ENCODE measurements at regions not wholly inside any gene's neighbourhood (a gene's known extent, or its start where the extent isn't known, plus 50 kb on each side); places are given as distances from the start of the nearest gene placed in this dataset.

DNA sequence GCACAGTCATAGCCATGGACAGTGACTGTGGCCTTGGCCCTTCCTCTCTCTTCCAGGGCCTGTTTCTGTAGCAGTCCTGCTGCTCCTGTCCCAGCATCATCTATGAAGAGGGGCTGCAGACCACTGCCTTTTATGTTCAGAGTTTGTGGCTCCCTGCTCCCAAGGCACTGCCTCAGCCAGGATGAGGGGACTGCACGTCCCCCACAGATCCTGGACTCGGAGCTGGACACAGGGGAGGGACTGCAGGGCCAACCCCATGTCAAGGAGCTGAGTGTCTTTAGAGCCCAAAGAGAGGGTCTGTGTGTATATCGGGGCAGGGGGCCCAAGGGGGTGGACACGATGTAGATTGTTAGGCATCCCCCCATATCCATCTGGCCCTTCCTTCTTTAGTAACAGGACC lies 60.6 kb upstream of the DIO3 start:
- Histone ChIP-seq H3K4me3 (ENCODE audit: low read depth, low read length) (no peak overlapping the region), H3K36me3 (ENCODE audit: control insufficient read depth, insufficient read depth, low read length) (no peaks in the 10 kb centered on the region), H3K27me3 (ENCODE audit: control insufficient read depth, insufficient read depth, low read length) (peaks cover 19% of the 10 kb centered on the region)
- no peak for DNase-seq (ENCODE audit: low read depth)
- TF ChIP-seq, protein P1, sequence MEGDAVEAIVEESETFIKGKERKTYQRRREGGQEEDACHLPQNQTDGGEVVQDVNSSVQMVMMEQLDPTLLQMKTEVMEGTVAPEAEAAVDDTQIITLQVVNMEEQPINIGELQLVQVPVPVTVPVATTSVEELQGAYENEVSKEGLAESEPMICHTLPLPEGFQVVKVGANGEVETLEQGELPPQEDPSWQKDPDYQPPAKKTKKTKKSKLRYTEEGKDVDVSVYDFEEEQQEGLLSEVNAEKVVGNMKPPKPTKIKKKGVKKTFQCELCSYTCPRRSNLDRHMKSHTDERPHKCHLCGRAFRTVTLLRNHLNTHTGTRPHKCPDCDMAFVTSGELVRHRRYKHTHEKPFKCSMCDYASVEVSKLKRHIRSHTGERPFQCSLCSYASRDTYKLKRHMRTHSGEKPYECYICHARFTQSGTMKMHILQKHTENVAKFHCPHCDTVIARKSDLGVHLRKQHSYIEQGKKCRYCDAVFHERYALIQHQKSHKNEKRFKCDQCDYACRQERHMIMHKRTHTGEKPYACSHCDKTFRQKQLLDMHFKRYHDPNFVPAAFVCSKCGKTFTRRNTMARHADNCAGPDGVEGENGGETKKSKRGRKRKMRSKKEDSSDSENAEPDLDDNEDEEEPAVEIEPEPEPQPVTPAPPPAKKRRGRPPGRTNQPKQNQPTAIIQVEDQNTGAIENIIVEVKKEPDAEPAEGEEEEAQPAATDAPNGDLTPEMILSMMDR (IDR thresholded peaks at IDR 0.05; ENCODE audit: insufficient read depth, low read length, poor library complexity, severe bottlenecking), result no peak

DNA sequence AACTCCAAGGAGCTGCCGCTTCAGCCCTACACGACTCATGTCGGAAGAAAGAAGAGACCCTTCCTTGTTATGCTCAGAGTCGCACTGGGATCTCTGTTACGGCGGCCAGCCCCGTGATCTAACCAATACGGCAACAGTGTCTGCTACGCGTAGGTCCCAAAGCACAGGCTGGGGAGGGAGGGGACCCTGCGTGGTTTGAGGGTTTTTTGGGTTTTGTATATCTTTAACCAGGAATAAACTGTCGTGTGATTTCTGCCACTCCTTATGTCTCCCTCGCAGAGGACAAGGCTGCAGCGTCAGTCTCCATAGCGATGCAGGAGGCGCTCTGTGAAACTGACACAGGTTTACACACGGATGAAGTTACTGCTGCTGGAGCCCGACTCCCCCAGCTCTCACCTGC lies 60.0 kb upstream of the DIO3 start:
- no peak for DNase-seq (ENCODE audit: low read depth)
- TF ChIP-seq, protein P1 (IDR thresholded peaks at IDR 0.05; ENCODE audit: insufficient read depth, low read length, poor library complexity, severe bottlenecking), result no peak
- no peak overlapping the region for H3K4me3 ChIP-seq (ENCODE audit: low read depth, low read length)
- peaks cover 17% of the 10 kb centered on the region for H3K27me3 ChIP-seq (ENCODE audit: control insufficient read depth, insufficient read depth, low read length)
- no peaks in the 10 kb centered on the region for H3K36me3 ChIP-seq (ENCODE audit: control insufficient read depth, insufficient read depth, low read length)

DNA sequence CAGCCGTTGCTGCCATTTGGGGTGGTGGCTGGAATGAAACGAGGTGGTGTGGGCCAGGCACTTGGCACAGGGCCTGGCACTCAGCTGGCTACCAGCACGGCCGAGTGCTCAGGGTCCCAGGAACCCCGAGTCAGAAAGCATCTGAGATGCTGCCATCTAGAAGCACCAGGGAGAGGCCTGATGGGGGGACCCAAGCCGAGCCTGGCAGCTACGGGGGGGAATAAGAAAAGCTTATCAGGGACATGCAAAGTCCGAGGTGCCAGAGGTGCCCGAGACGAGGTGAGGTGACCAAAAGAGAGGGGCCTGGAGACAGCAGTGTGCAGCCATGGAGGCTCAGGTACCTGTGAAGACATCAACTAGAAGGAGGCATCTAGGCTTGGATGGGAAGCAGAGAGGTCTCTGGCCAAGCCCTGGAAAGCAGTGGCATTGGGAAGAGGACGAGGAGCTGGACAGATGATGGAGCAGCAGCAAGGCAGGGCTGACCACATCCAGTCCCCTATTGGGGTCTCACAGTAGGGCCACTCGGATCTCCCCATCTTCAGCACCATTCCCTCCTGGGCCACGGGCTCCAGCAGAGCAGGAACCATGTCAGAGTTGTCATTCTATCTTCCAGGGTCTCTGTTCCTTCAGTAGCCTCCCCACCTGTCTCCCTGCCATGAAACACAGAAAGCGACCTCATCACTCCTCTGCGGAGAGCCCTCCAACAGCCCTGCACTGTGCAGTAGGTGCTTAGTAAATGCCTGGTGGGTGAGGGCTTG lies 59.3 kb upstream of the DIO3 start:
- peaks cover 15% of the 10 kb centered on the region for H3K27me3 ChIP-seq (ENCODE audit: control insufficient read depth, insufficient read depth, low read length)
- no peaks in the 10 kb centered on the region for H3K36me3 ChIP-seq (ENCODE audit: control insufficient read depth, insufficient read depth, low read length)
- TF ChIP-seq, protein P1 (IDR thresholded peaks at IDR 0.05; ENCODE audit: insufficient read depth, low read length, poor library complexity, severe bottlenecking), result no peak
- no peak overlapping the region for H3K4me3 ChIP-seq (ENCODE audit: low read depth, low read length)
- no peak for DNase-seq (ENCODE audit: low read depth)

DNA sequence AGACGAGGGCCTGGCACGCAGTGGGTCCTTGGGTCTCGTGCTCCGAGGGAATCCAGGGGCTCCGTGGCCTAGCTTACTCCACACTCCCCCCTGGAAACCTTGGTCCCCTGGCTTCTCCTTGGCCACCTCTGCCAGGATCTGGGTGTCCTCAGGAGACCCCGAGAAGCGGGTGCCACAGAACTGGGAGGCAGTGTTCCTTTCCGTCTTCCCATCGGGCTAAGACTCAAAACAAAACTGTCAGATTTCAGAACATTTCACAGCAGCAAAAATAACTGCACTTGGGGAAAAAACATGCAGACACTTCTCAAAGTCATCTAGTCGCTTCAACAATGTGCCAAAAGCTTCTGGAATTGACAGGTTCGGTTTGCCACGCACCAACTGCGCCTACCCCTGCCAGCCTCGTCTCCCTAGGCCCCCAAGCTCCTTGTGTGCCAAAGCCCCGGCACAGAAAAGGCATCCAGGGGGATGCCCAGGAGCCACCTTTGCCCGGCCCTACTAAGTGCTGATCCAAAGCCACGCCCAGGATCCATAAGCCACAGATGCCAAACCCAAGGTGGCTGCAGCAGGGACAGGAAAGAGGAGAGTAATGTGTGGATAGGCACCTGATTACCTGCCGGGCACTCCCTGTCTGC lies 58.4 kb upstream of the DIO3 start:
- no peak for DNase-seq (ENCODE audit: low read depth)
- Histone ChIP-seq H3K36me3 (ENCODE audit: control insufficient read depth, insufficient read depth, low read length) (no peaks in the 10 kb centered on the region), H3K4me3 (ENCODE audit: low read depth, low read length) (no peak overlapping the region), H3K27me3 (ENCODE audit: control insufficient read depth, insufficient read depth, low read length) (peaks cover 15% of the 10 kb centered on the region)
- TF ChIP-seq, protein P1 (IDR thresholded peaks at IDR 0.05; ENCODE audit: insufficient read depth, low read length, poor library complexity, severe bottlenecking), result no peak

DNA sequence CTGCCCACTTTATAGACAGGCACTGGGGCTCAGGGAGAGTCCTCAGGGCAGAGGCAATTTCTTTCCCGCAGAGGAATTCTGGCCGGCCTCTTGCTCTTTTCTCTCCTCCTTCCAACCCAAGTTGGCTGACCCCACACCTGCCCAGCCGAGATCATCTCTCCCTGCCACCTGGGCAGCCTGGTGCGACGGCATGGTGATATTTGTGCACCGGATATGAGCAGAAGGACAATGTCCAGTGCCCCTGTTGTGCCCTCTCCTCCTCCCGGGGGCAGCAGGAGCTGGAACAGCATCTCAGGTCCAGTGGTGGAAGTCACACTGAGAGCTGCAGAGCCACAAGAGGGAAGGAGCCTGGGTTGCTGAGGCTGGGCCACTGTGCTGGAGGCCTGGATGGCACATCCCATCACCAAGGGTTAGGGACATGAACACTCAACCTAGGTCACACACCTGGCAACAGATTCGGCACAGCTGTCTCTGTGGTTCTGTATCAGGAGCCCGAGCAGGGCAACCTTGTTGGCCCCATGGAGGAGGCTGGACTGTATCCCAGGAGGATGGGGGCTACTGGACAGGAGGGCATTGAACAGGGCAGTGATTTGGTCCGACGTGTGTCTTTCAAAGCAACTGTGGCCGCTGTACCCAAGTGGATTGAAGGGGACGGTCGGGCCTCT lies 57.7 kb upstream of the DIO3 start:
- Histone ChIP-seq H3K27me3 (ENCODE audit: control insufficient read depth, insufficient read depth, low read length) (peaks cover 15% of the 10 kb centered on the region), H3K36me3 (ENCODE audit: control insufficient read depth, insufficient read depth, low read length) (no peaks in the 10 kb centered on the region), H3K4me3 (ENCODE audit: low read depth, low read length) (no peak overlapping the region)
- TF ChIP-seq, protein P1 (IDR thresholded peaks at IDR 0.05; ENCODE audit: insufficient read depth, low read length, poor library complexity, severe bottlenecking), result no peak
- DNase-seq (ENCODE audit: low read depth), result no peak

Data from kidney epithelial cell (primary cell).